WTC11 (cell line): ENCODE measurements at regions not wholly inside any gene's neighbourhood (a gene's known extent, or its start where the extent isn't known, plus 50 kb on each side); places are given as distances from the start of the nearest gene placed in this dataset.

Experiments used
- ATAC-seq: fragments of 200-7000 bp; cut with Tn5 transposase; 2 replicates; pipeline ENCODE4 v1.10.0; 2021; ENCODE audit warnings: mild to moderate bottlenecking, moderate library complexity
- CTCF ChIA-PET: fragments of 300-600 bp; sonication (Branson Sonifier 250); formaldehyde crosslinking; loops from one replicate; lab custom pipeline; 2021; ENCODE audit warnings: antibody characterized with exemption; lab: Charles Lee
- POLR2A ChIA-PET: fragments of 350-600 bp; sonication (Branson Sonifier 250); formaldehyde crosslinking; loops from one replicate; lab custom pipeline; 2021; ENCODE audit warnings: antibody characterized with exemption; lab: Charles Lee
- DNase-seq: peaks from one replicate; pipeline ENCODE4 v3.0.0; 2021; ENCODE audit warnings: low spot score
- H3K27ac Mint-ChIP-seq: 2 replicates; pipeline ENCODE4 v1.8.0; 2021; ENCODE audit warnings: mixed read lengths
- H3K27me3 Mint-ChIP-seq: 2 replicates; pipeline ENCODE4 v1.8.0; 2021; ENCODE audit warnings: low read depth, mild to moderate bottlenecking, moderate library complexity, mixed read lengths
- H3K36me3 Mint-ChIP-seq: 2 replicates; pipeline ENCODE4 v1.8.0; 2021; ENCODE audit warnings: mixed read lengths
- H3K4me1 Mint-ChIP-seq: 2 replicates; pipeline ENCODE4 v1.8.0; 2022; ENCODE audit warnings: mixed read lengths
- H3K4me3 Mint-ChIP-seq: 2 replicates; pipeline ENCODE4 v1.8.0; 2021; ENCODE audit warnings: mild to moderate bottlenecking, moderate library complexity, mixed read lengths
- H3K9me3 Mint-ChIP-seq: 2 replicates; pipeline ENCODE4 v1.8.0; 2021; ENCODE audit warnings: mixed read lengths
- ATF2 ChIP-seq: sonication (generic); formaldehyde crosslinking; IDR thresholded peaks from 2 replicates; pipeline ENCODE4 v1.8.1; 2022; ENCODE audit warnings: low read depth, missing genetic modification reagents, borderline replicate concordance
- ATF6 ChIP-seq: sonication (generic); formaldehyde crosslinking; IDR thresholded peaks from 2 replicates; pipeline ENCODE4 v1.8.1; 2023; ENCODE audit warnings: mild to moderate bottlenecking, missing genetic modification reagents
- CDX4 ChIP-seq: fragments of 250-450 bp; sonication (Bioruptor Pico); IDR thresholded peaks from 2 replicates; pipeline ENCODE4 v1.9.0; 2021; ENCODE audit warnings: moderate library complexity, mild to moderate bottlenecking, inconsistent platforms, borderline replicate concordance
- CTCF ChIP-seq: fragments of 200-600 bp; IDR thresholded peaks from 2 replicates; pipeline ENCODE4 v1.8.0; 2022; ENCODE audit warnings: antibody characterized with exemption
- NR1H2 ChIP-seq: sonication (generic); formaldehyde crosslinking; IDR thresholded peaks from 2 replicates; pipeline ENCODE4 v1.9.0; 2021; ENCODE audit warnings: mild to moderate bottlenecking, moderate library complexity, missing genetic modification reagents
- STAT6 ChIP-seq: sonication (generic); formaldehyde crosslinking; conservative IDR thresholded peaks from 2 replicates; pipeline ENCODE4 v1.8.1; 2023; ENCODE audit warnings: mild to moderate bottlenecking, low read depth, missing genetic modification reagents, moderate library complexity
- USF2 ChIP-seq: sonication (generic); formaldehyde crosslinking; IDR thresholded peaks from 2 replicates; pipeline ENCODE4 v1.8.1; 2023; ENCODE audit warnings: mild to moderate bottlenecking, missing genetic modification reagents, moderate library complexity
- ZMAT4 ChIP-seq: fragments of 250-450 bp; sonication (Bioruptor Pico); IDR thresholded peaks from 2 replicates; pipeline ENCODE4 v1.9.0; 2021; ENCODE audit warnings: mild to moderate bottlenecking
- ZNF219 ChIP-seq: sonication (generic); formaldehyde crosslinking; IDR thresholded peaks from 2 replicates; pipeline ENCODE4 v1.8.0; 2023; ENCODE audit warnings: missing genetic modification reagents, mild to moderate bottlenecking, borderline replicate concordance
- ZNF317 ChIP-seq: sonication (generic); formaldehyde crosslinking; IDR thresholded peaks from 2 replicates; pipeline ENCODE4 v1.8.1; 2023; ENCODE audit warnings: low read depth, mild to moderate bottlenecking, moderate library complexity, missing genetic modification reagents, borderline replicate concordance
- ZNF396 ChIP-seq: fragments of 250-450 bp; sonication (Bioruptor Pico); IDR thresholded peaks from 2 replicates; pipeline ENCODE4 v1.8.0; 2021; ENCODE audit warnings: mild to moderate bottlenecking, moderate library complexity, borderline replicate concordance
- ZNF512 ChIP-seq: sonication (generic); formaldehyde crosslinking; IDR thresholded peaks from 2 replicates; pipeline ENCODE4 v1.8.1; 2022; ENCODE audit warnings: missing genetic modification reagents, borderline replicate concordance

- no peak for TF ChIP-seq ATF6 (CRISPR knock-in tag)
- no peak for TF ChIP-seq ZNF219 (CRISPR knock-in tag)
- no peak for TF ChIP-seq CTCF
- TF ChIP-seq ZMAT4 = no peak
These were observed 538.1 kb downstream of the STIM2 start (continued) for GRCh38 chr4:27398631-27399310.

GRCh38 chr4:27407616-27408015 is 547.0 kb downstream of the STIM2 start:
- CTCF ChIA-PET = no interaction called here
- no peak for DNase-seq

More at GRCh38 chr4:27407616-27408015, 547.0 kb downstream of the STIM2 start:
- POLR2A ChIA-PET = no interaction called here
- no peak for TF ChIP-seq ZNF396 (CRISPR knock-in tag)
- TF ChIP-seq CDX4 (CRISPR knock-in tag) = no peak
- no peak for TF ChIP-seq NR1H2 (CRISPR knock-in tag)
- TF ChIP-seq USF2 (CRISPR knock-in tag) = no peak
- TF ChIP-seq STAT6 (CRISPR knock-in tag) = no peak
- TF ChIP-seq ATF2 (CRISPR knock-in tag) = no peak
- TF ChIP-seq ZNF512 (CRISPR knock-in tag) = no peak
- no peak for TF ChIP-seq ZNF317 (CRISPR knock-in tag)
- Mint-ChIP-seq H3K27ac (no peak overlapping the region), H3K9me3 (peaks cover 43% of the 10 kb centered on the region), H3K4me3 (no peak overlapping the region), H3K4me1 (peaks cover 4% of the 10 kb centered on the region; the same call in 1 of the 2 replicates), H3K36me3 (peaks cover 24% of the 10 kb centered on the region), H3K27me3 (peaks cover 3% of the 10 kb centered on the region; the same call in 1 of the 2 replicates)
- no peak for ATAC-seq
